NCI-H146 treated with DMSO at 0.1 percent for 48 hours (cell line): ENCODE measurements at regions not wholly inside any gene's neighbourhood (a gene's known extent, or its start where the extent isn't known, plus 50 kb on each side); places are given as distances from the start of the nearest gene placed in this dataset.

Experiments used
- DNase-seq: peaks from one replicate; lab custom pipeline; 2025; ENCODE audit not compliant: unreplicated experiment; lab: John Stamatoyannopoulos, UW

GRCh38 chr20:54714817-54715216 is 239.4 kb downstream of the DOK5 start:
- DNase-seq: no peak

GRCh38 chr20:54713727-54714126 is 238.3 kb downstream of the DOK5 start:
- no peak for DNase-seq

- no peak for DNase-seq
Measured at GRCh38 chr20:54711071-54711470, 235.7 kb downstream of the DOK5 start.

- no peak for DNase-seq
Measured at GRCh38 chr20:54710341-54710740, 234.9 kb downstream of the DOK5 start.

- no peak for DNase-seq
Measured at GRCh38 chr20:54708229-54708628, 232.8 kb downstream of the DOK5 start.

GRCh38 chr20:54707801-54708200 is 232.4 kb downstream of the DOK5 start:
- no peak for DNase-seq

- no peak for DNase-seq
Measured at GRCh38 chr20:54706581-54706980, 231.2 kb downstream of the DOK5 start.

GRCh38 chr20:54704032-54704635 is 228.7 kb downstream of the DOK5 start:
- no peak for DNase-seq
